Astrocyte of the cerebellum (primary cell): ENCODE measurements at regions not wholly inside any gene's neighbourhood (a gene's known extent, or its start where the extent isn't known, plus 50 kb on each side); places are given as distances from the start of the nearest gene placed in this dataset.

Source experiments
- DNase-seq: peaks from one replicate; pipeline ENCODE4 v3.0.0-alpha.2; 2011; ENCODE audit warnings: low read depth
- H3K4me3 ChIP-seq: 2 replicates; pipeline ENCODE4 v1.5.1; 2011; ENCODE audit warnings: mild to moderate bottlenecking, low read depth, low read length, moderate library complexity
- in situ Hi-C: cut with HindIII; loops from 2 replicates; pipeline ENCODE4 v1.10.0; 2017; ENCODE audit warnings: low sequenced_read_pairs
- TF ChIP-seq, protein P1 (sequence below): IDR thresholded peaks from 2 replicates; pipeline ENCODE4 v1.5.1; 2012; ENCODE audit warnings: low read length, low read depth, moderate library complexity, mild to moderate bottlenecking; ENCODE audit errors: missing control alignments

DNA sequence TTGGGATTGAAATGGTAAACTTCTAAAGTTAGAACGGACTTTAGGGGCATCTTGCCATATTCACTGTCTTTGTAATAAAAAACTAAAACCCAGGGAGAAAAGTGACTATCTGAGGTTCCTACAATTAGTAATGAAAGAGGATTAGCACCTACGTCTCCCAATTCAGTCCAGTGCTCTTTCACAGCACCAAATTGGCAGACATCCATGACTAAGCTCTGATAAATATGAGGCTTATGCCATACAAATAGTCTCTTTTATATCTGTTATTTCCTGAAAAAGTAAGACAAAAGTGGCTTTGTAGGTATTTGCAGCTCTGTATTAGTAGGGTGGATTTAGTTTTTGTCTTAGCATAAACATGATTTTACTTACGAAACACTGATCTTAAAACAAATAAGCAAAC, 315.0 kb upstream of the NRIP1 start:
- in situ Hi-C loops = no loop called here
- no peak overlapping the region for H3K4me3 ChIP-seq
- DNase-seq = no peak
- TF ChIP-seq, protein P1, sequence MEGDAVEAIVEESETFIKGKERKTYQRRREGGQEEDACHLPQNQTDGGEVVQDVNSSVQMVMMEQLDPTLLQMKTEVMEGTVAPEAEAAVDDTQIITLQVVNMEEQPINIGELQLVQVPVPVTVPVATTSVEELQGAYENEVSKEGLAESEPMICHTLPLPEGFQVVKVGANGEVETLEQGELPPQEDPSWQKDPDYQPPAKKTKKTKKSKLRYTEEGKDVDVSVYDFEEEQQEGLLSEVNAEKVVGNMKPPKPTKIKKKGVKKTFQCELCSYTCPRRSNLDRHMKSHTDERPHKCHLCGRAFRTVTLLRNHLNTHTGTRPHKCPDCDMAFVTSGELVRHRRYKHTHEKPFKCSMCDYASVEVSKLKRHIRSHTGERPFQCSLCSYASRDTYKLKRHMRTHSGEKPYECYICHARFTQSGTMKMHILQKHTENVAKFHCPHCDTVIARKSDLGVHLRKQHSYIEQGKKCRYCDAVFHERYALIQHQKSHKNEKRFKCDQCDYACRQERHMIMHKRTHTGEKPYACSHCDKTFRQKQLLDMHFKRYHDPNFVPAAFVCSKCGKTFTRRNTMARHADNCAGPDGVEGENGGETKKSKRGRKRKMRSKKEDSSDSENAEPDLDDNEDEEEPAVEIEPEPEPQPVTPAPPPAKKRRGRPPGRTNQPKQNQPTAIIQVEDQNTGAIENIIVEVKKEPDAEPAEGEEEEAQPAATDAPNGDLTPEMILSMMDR = no peak

DNA sequence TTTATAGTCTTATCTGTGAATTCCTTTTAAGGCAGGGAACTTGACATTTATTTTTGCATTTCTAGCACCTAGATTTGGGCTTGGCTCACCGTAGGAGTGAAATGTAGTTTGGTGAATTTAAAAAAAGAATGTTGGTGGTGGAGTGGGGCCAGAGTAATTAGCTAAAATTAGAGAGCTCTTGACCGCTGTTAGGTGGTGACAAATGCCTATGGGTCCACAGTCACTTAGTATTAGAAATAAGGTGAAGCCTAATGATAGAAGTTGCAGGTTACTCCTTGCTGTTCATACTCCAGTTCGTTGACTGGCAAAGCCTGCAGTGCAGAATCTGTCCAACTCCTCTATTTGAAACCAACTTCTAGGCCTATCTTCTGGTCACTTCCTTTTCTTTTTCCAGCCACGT, 318.8 kb upstream of the NRIP1 start:
- no peak for DNase-seq
- in situ Hi-C loops = no loop called here
- TF ChIP-seq, protein P1 = no peak
- H3K4me3 ChIP-seq = no peak overlapping the region

DNA sequence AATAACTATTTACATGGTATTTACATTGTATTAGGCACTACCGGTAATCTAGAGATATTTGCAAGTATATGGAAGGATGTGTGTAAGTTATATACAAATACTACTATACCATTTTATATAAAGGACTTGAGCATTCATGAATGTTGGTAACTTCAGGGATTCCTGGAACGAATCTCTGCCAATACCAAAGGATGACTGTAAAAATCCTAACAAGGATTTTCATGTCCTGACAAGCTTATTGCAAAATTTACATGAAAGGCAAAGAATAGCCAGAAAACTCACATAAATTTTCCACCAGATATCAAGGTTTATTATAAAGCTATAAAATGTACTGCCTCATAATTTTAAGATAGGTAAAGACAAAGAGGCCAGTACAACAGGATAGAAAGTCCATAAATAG, 325.2 kb upstream of the NRIP1 start:
- TF ChIP-seq, protein P1 = no peak
- no peak for DNase-seq
- no peak overlapping the region for H3K4me3 ChIP-seq
- in situ Hi-C loops = no loop called here

DNA sequence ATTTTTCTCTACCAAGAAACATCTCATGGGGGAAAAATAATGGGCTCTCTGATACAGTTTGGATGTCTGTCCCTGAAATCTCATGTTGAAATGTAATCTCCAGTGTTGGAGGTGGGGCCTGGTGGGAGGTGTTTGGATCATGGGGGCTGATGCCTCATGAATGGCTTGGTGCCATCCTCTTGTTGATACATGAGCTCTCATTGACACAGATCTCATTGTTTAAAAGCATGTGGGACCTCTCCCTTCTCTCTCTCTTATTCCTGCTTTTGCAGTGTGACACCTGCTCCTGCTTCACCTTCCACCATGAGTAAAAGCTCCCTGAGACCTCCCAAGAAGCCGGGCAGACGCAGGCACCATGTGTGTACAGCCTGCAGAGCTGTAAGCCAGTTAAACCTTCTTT, 332.5 kb upstream of the NRIP1 start:
- DNase-seq = no peak
- in situ Hi-C loops = no loop called here
- TF ChIP-seq, protein P1 = no peak
- H3K4me3 ChIP-seq = no peak overlapping the region

DNA sequence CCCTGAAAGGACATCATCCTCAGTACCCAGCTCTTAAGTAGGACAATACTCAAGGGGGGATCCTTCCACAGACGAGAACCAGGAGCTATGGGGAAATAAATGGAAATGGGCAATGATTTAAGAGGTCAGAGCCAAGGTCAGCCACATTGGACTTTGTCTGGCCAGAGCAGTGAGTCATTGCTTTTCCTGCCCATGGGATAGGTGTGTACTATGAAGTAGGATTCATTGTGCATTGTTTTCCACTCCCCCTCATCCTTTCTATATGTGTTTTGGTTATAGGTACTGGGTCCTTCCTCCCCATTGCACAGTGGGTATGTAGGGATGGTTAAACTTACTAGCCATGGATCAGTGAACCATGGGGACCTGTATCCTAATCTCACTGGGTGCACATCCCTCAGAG, 328.9 kb upstream of the USP25 start:
- in situ Hi-C loops = no loop called here
- DNase-seq = no peak
- H3K4me3 ChIP-seq = no peak overlapping the region
- TF ChIP-seq, protein P1 = no peak

DNA sequence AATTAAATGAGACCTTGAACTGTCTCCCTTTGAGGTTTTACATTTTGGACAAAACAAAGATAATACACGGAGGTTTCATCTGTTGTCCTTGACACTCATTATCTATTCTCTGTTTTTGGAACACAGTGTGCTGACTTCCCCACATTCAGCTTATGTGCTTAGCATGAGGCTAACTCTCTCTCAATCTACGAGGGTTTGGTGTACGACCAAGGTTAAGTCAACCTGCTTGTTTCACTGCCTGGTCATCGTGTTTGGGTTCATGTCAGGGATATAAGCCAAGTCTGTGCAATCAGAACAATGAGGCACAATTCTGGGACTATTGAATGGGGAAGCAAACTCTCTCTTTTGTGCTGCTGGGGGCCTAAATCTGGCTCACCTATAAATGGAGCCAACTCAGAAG, 328.5 kb upstream of the USP25 start:
- no peak for DNase-seq
- in situ Hi-C loops = no loop called here
- TF ChIP-seq, protein P1 = no peak
- H3K4me3 ChIP-seq = no peak overlapping the region

DNA sequence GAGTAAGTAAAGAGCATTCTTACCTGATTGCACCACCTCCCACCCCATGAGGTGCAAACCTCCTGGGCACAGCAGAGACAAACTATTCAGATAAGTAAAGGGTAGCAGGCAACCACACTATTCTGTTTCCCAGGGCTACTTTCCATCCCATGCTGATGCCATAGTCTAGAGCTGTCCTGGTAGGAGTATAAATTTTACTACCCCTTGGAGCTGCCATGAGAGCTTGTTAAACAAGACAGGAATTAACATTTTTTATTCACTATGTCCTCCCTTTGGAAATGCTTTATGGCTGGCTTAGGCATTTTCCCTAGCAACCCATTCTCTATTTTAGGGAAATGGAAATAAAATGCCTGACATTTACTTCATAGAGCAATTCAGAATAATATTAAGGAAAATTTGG, 324.6 kb upstream of the USP25 start:
- H3K4me3 ChIP-seq = no peak overlapping the region
- in situ Hi-C loops = no loop called here
- TF ChIP-seq, protein P1 = no peak
- DNase-seq = no peak
